H7 (cell line): ENCODE measurements at regions not wholly inside any gene's neighbourhood (a gene's known extent, or its start where the extent isn't known, plus 50 kb on each side); places are given as distances from the start of the nearest gene placed in this dataset.

Experiments
- DNase-seq: peaks from one replicate; pipeline ENCODE4 v3.0.0; 2012
- H3K27me3 ChIP-seq: 2 replicates; pipeline ENCODE4 v1.6.0; 2011; ENCODE audit warnings: mild to moderate bottlenecking, low read length; ENCODE audit not compliant: control insufficient read depth, insufficient read depth
- H3K36me3 ChIP-seq: replicated peaks from 2 replicates; pipeline ENCODE4 v1.5.1; 2011; ENCODE audit warnings: low read length; ENCODE audit not compliant: control insufficient read depth, insufficient read depth
- H3K4me3 ChIP-seq: 2 replicates; pipeline ENCODE4 v1.5.1; 2011; ENCODE audit warnings: low read depth, mild to moderate bottlenecking, control low read depth, low read length, moderate library complexity; ENCODE audit not compliant: insufficient read depth

DNA sequence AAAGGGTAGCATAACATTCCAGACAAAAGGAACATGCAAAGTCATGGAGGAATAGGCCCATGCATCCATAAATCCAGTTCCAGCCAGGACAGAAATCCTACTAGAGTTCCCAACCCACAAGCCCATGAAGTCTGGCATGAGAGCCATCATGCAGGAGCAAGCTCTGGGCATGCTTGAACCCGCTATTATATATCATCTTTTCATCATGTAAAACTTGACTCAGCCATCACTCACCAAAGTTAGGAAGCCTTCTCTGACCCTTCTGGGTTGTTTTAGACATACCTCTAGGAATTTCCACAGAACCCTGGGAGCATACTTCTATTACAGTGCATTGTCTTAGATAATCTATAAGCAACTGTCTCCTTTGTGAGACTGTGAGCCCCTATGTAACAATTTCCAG, 293.0 kb upstream of the NPSR1 start:
- no peak overlapping the region for H3K4me3 ChIP-seq
- no peaks in the 10 kb centered on the region for H3K36me3 ChIP-seq
- H3K27me3 ChIP-seq = no peaks in the 10 kb centered on the region; the same call in 1 of the 2 replicates
- DNase-seq = no peak

- no peaks in the 10 kb centered on the region for H3K27me3 ChIP-seq
- no peak for DNase-seq
- H3K36me3 ChIP-seq = no peaks in the 10 kb centered on the region
- no peak overlapping the region for H3K4me3 ChIP-seq
These were observed 292.4 kb upstream of the NPSR1 start for GRCh38 chr7:34365611-34366010.

DNA sequence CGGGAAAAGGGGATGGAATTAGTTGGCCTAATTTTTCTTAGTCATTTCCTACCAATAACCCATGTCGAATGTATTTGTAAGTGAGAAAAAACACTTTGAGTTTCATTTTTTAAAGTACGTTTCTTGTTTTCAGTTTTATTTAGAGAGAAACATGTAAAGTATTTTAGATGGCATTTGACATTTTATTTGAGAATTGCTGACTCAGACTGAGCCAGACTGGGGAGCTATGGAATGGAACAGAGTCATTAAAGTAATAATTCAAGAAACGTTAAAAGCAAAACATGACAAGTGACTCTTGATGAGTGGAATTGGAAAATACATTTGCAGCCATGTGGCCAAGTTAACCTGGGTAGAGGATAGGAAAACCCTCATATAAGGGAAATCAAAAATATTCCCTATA, 286.1 kb upstream of the NPSR1 start:
- Histone ChIP-seq H3K4me3 (no peak overlapping the region), H3K27me3 (no peaks in the 10 kb centered on the region), H3K36me3 (no peaks in the 10 kb centered on the region)
- DNase-seq = no peak

GRCh38 chr7:34373940-34374339, 284.1 kb upstream of the NPSR1 start:
- no peak overlapping the region for H3K4me3 ChIP-seq
- no peaks in the 10 kb centered on the region for H3K27me3 ChIP-seq
- DNase-seq = no peak
- H3K36me3 ChIP-seq = no peaks in the 10 kb centered on the region

GRCh38 chr7:34382166-34382893, 275.7 kb upstream of the NPSR1 start:
- H3K4me3 ChIP-seq = no peak overlapping the region
- no peaks in the 10 kb centered on the region for H3K36me3 ChIP-seq
- no peaks in the 10 kb centered on the region for H3K27me3 ChIP-seq
- no peak for DNase-seq

DNA sequence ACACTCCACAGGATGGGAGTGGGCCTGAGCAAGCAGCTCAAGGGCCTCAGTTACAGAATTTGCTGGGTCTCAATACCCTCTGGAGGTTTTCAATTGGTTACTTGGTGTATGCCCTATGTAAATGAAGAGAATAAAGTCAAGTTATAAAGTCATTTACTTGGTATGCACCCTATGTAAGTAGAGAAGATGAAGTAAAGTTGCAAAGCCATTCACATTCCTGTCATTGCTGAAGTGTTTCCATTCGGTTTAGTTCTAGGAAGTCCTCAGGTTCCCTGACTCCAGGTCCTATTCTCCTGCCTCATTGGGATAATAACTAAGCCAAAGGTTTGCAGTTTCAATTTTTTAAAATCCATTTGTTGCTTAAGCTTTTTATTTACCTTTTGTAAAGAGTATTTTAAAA, 272.6 kb upstream of the NPSR1 start:
- Histone ChIP-seq H3K27me3 (no peaks in the 10 kb centered on the region), H3K4me3 (no peak overlapping the region), H3K36me3 (no peaks in the 10 kb centered on the region)
- DNase-seq = no peak

DNA sequence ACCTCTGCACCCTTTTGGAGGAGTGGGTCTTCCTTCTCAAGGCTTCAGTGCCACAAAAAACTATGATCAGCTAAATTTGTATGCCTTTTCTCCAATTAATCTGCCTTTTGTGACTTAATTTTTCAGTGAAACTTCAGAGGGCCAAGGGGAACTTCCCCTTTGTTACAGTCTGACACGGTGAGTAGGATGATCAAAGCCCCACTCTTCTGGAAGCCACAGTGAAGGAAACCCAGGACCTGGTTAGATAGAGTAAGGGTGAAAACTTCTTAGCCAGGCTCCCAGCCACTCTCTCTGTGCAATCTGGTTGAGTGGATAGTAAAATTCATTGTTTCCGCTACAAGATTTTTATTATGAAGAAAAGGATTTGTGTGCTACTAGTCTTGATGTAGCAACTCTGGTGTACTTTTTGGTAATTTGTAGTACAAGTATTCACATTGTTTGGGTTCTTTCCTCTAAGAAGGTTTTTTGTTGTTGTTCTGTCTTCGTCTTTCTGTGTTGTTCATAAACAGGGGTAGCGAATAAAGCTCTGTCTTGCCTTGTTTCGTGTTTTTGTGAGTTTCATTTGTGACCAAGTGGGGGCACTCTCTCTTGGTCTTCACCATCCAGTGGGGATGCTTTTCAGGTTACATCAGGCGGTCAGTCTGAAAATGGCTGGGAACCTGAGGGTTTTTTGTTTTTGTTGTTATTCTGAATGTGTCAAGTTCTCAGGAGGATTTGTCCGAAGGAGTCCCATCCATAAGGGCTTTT, 268.5 kb upstream of the NPSR1 start:
- peak; percentile 7 for DNase-seq
- no peak overlapping the region for H3K4me3 ChIP-seq
- no peaks in the 10 kb centered on the region for H3K27me3 ChIP-seq
- no peaks in the 10 kb centered on the region for H3K36me3 ChIP-seq

DNA sequence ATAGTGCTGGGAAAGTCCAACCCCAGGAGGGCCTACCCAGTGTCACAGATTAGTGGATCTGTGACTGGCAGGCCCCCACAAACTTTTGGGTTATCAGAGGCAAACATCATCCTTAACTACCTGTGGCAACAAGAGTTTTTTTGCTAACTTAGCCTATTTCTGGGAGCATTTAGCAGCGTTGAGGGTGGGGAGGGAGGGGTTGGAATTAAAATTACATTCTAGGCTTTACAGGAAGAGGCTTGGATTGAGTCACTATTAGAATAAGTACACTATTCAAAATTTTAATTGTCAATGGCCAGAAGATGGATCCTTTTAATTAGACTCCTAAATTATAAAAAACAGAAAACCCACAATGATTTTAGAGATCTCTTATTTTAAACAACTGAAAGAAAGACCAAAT, 267.9 kb upstream of the NPSR1 start:
- DNase-seq = no peak
- Histone ChIP-seq H3K36me3 (no peaks in the 10 kb centered on the region), H3K4me3 (no peak overlapping the region), H3K27me3 (no peaks in the 10 kb centered on the region)

DNA sequence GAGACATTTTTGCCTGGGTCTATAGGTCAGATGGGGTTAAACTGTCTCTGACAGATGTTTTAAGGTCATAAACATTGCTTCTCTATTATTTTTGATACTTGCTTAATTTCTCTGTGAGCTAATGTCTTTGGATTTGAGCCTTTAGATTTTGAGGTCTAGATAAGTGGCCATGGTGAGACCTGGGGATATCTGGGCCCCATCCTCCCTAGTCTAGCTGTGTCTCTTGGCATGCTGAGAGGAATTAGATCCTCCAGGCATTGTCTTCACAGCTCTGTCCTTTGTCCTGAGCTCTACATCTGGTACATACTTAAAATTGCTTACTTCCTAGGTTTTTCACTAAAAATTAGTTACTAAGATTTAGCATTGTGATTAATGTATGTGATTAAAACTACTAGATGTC, 265.0 kb upstream of the NPSR1 start:
- Histone ChIP-seq H3K27me3 (no peaks in the 10 kb centered on the region), H3K4me3 (no peak overlapping the region), H3K36me3 (no peaks in the 10 kb centered on the region)
- peak; percentile 4 for DNase-seq

- no peaks in the 10 kb centered on the region for H3K36me3 ChIP-seq
- no peak for DNase-seq
- no peaks in the 10 kb centered on the region for H3K27me3 ChIP-seq
- H3K4me3 ChIP-seq = no peak overlapping the region
These were observed 261.5 kb upstream of the NPSR1 start for GRCh38 chr7:34396437-34397064.

GRCh38 chr7:34401776-34402175, 256.2 kb upstream of the NPSR1 start:
- Histone ChIP-seq H3K27me3 (no peaks in the 10 kb centered on the region), H3K4me3 (no peak overlapping the region), H3K36me3 (no peaks in the 10 kb centered on the region)
- no peak for DNase-seq

- Histone ChIP-seq H3K36me3 (no peaks in the 10 kb centered on the region), H3K4me3 (no peak overlapping the region), H3K27me3 (no peaks in the 10 kb centered on the region)
- DNase-seq = no peak
These were observed 251.0 kb upstream of the NPSR1 start for GRCh38 chr7:34406848-34407530.

- Histone ChIP-seq H3K36me3 (no peaks in the 10 kb centered on the region), H3K4me3 (no peak overlapping the region), H3K27me3 (no peaks in the 10 kb centered on the region)
- no peak for DNase-seq
These were observed 250.4 kb upstream of the NPSR1 start for GRCh38 chr7:34407586-34407985.

GRCh38 chr7:34417781-34418180, 240.2 kb upstream of the NPSR1 start:
- no peak for DNase-seq
- Histone ChIP-seq H3K36me3 (no peaks in the 10 kb centered on the region), H3K4me3 (no peak overlapping the region), H3K27me3 (no peaks in the 10 kb centered on the region)

GRCh38 chr7:34421526-34421925, 236.5 kb upstream of the NPSR1 start:
- Histone ChIP-seq H3K4me3 (no peak overlapping the region), H3K27me3 (no peaks in the 10 kb centered on the region), H3K36me3 (no peaks in the 10 kb centered on the region)
- no peak for DNase-seq
